HK-2 (cell line): ENCODE measurements at regions not wholly inside any gene's neighbourhood (a gene's known extent, or its start where the extent isn't known, plus 50 kb on each side); places are given as distances from the start of the nearest gene placed in this dataset.
"Not testable (repeated sequence)": the region's sequence is repeated elsewhere in the genome, so short reads cannot be mapped to it uniquely, and the experiment has no call there.

Experiments
- DNase-seq: peaks from one replicate; pipeline ENCODE4 v3.0.0-alpha.2; 2018; ENCODE audit not compliant: unreplicated experiment

- DNase-seq, result no peak
These were observed 68.5 kb upstream of the SGO1 start for GRCh38 chr3:20254268-20255117.

- DNase-seq, result no peak
These were observed 64.8 kb upstream of the SGO1 start for GRCh38 chr3:20250786-20251185.

DNA sequence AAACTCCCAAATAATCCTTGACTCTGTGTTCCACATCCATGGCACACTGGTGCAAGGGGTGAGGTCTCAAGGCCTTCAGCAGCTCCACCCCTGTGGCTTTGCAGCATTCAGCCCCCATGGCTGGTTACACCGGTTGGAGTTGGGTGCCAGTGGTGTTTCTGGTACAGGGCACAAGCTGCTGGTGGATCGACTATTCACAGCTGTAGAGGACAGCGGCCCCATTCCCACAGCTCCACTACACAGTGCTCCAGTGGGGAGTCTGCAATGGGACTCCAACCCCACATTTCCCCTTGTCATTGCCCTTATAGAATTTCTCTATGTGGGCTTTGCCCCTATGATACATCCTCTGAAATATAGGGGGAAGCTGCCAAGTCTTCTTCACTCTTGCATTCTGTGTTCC is 64.3 kb upstream of the SGO1 start:
- DNase-seq, result no peak

DNA sequence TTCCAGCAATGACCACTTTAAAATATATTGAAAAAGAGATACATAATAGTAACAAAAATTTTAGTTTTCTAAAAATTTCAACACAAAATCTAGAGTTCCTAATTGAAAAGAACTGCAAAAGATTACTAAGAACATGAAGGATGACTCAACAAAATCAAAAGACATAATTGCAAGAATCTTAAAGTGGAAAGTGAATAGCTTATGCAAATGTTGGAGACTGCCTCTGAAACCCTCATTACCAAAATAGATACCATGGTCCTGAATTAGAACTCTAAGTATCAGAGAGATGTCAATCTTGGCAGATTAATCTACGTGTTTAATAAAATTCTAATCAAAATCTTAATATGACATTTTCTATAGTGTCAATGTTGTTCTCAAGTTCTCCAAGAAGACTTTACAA is 60.7 kb upstream of the SGO1 start:
- no peak for DNase-seq

GRCh38 chr3:20245781-20246180 is 59.8 kb upstream of the SGO1 start:
- no peak for DNase-seq

DNA sequence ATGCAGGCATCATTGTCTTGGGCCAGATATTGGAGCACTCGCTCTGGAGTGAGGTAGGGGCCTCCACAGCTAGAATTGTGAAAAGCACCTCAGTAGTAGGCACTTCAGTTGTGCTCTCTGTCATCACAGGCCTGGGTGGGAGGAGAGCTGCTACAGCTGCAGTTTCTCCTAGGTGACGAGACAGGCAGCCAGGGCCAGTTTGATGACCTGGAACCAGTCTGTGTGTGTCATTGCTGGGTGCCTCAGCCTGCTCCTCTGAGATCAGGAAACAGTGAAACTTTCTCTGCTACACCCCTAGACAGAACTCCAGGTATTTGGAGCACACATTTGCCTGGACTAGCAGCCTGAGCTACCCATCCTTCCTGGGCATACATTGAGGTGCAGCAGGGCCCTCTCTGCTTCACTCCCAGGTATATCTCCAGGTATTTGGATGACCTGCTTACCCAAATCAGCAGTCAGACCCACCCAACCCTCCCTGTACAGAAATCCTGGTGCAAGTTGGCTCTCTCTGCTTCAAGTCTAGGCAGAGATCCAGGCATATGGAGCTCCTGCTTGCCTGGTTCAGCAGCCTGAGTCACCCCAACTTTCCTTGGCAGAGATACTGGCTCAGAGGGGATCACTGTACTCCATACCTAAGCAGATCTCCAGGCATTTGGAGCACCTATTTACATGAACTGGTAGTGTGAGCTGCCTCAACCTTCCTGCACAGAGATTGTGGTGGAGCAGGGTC is 54.3 kb upstream of the SGO1 start:
- no peak for DNase-seq

GRCh38 chr3:20238199-20238598 is 52.2 kb upstream of the SGO1 start:
- not testable (repeated sequence) for DNase-seq

DNA sequence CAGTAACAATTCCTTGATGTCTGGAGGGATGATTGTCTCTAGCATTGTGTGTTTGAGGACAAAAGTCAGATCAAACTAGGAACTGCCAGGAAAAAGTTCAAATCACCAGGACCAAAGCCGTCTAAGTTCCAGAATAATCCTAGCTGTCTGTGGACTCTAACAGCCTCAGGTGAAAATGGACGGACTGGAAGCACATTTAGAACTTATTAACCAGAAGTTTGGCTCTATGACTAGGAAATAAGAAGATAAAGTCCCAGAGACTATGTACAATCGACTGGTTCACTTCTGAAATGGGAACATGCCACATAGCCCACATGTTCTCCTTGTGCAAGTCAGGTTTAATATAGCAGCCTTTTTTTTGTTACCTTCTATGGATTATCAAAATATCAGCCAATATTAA is 50.6 kb upstream of the SGO1 start:
- no peak for DNase-seq
